HepG2 (cell line): ENCODE measurements at regions not wholly inside any gene's neighbourhood (a gene's known extent, or its start where the extent isn't known, plus 50 kb on each side); places are given as distances from the start of the nearest gene placed in this dataset.

Experiments
- ATAC-seq: fragments of 200-7000 bp; cut with Tn5 transposase; 3 replicates; pipeline ENCODE4 v1.9.1; 2020; ENCODE audit warnings: mild to moderate bottlenecking, moderate library complexity
- BruUV-seq: library from RNA; stranded (reverse); fragments of 400-500 nt; replicated peaks from 2 replicates; lab custom pipeline; 2021; lab: Mats Ljungman, UMichigan
- CTCF ChIA-PET: fragments of 300-600 bp; formaldehyde crosslinking; extraction: SDS; loops from one replicate; lab custom pipeline; 2021; ENCODE audit warnings: low total read pairs, inconsistent platforms, low intra/inter-chr PET ratio; lab: Yijun Ruan, JAX
- POLR2A ChIA-PET: fragments of 350-600 bp; sonication (Branson Sonifier 250); formaldehyde crosslinking; loops from one replicate; lab custom pipeline; 2020; ENCODE audit warnings: antibody characterized with exemption, inconsistent platforms; lab: Yijun Ruan, JAX
- DNase-seq: peaks from one replicate; pipeline ENCODE4 v3.0.0-alpha.2; 2015; ENCODE audit warnings: low spot score
- FAIRE-seq: peaks from 3 replicates; lab custom pipeline; 2011; peaks lifted over from hg19 to GRCh38; lab: Jason Lieb, UNC
- H2AFZ ChIP-seq: one replicate; pipeline ENCODE4 v1.6.1; 2011; ENCODE audit warnings: low read length, inconsistent platforms
- H3K27ac ChIP-seq: fragments of 300-600 bp; 3 replicates; pipeline ENCODE4 v1.8.0; 2011; ENCODE audit warnings: mixed run types, mild to moderate bottlenecking, mixed read lengths, low read length, inconsistent platforms; ENCODE audit not compliant: insufficient read depth; ENCODE audit errors: extremely low read length
- H3K27me3 ChIP-seq, 2 experiments: fragments of 200-600 bp in 1 of 2; 2 replicates in 1 of 2; 3 replicates in 1 of 2; pipeline versions ENCODE4 v1.6.0 to v1.8.0; 2011; ENCODE audit warnings: low read length in 2 of 2, mild to moderate bottlenecking in 2 of 2, moderate library complexity in 2 of 2, inconsistent platforms in 1 of 2; ENCODE audit not compliant: insufficient read depth in 2 of 2, control insufficient read depth in 1 of 2
- H3K36me3 ChIP-seq, 2 experiments: fragments of 200-600 bp in 1 of 2; replicated peaks in 1 of 2; 2 replicates in 1 of 2; 3 replicates in 1 of 2; pipeline versions ENCODE4 v1.5.1 to v1.8.0; 2011; ENCODE audit warnings: low read length in 2 of 2, inconsistent platforms in 1 of 2; ENCODE audit not compliant: insufficient read depth in 2 of 2, control insufficient read depth in 1 of 2
- H3K4me1 ChIP-seq: 2 replicates; pipeline ENCODE4 v1.5.1; 2012; ENCODE audit warnings: low read length, inconsistent platforms; ENCODE audit not compliant: insufficient read depth
- H3K4me2 ChIP-seq: 2 replicates; pipeline ENCODE4 v1.6.0; 2011; ENCODE audit warnings: low read depth, low read length, inconsistent platforms
- H3K4me3 ChIP-seq, 3 experiments: fragments of 200-600 bp in 1 of 3; sonication (generic), shearing (Covaris generic) in 1 of 3; replicated peaks in 1 of 3; 2 replicates each; pipeline ENCODE4 v1.5.1; 2011 to 2016; ENCODE audit warnings: low read length in 3 of 3, inconsistent platforms in 2 of 3, low read depth in 2 of 3, mild to moderate bottlenecking in 2 of 3, control low read depth in 1 of 3, mixed read lengths in 1 of 3; ENCODE audit not compliant: insufficient read depth in 1 of 3
- H3K79me2 ChIP-seq: one replicate; pipeline ENCODE4 v1.6.1; 2011; ENCODE audit warnings: low read length, inconsistent platforms; ENCODE audit not compliant: insufficient read depth
- H3K9ac ChIP-seq: 2 replicates; pipeline ENCODE4 v1.6.0; 2011; ENCODE audit warnings: mild to moderate bottlenecking, low read depth, low read length, inconsistent platforms; ENCODE audit not compliant: insufficient read depth
- H3K9me3 ChIP-seq: 2 replicates; pipeline ENCODE4 v1.5.1; 2012; ENCODE audit warnings: mild to moderate bottlenecking, low read length
- H4K20me1 ChIP-seq: 2 replicates; pipeline ENCODE4 v1.6.0; 2011; ENCODE audit warnings: inconsistent platforms, mild to moderate bottlenecking, low read length, moderate library complexity; ENCODE audit not compliant: insufficient read depth
- CCAR2 ChIP-seq: fragments of 200-400 bp; formaldehyde crosslinking; optimal IDR thresholded peaks from 2 replicates; pipeline ENCODE3; 2018; ENCODE audit warnings: low read depth, mild to moderate bottlenecking, low read length, moderate library complexity
- ERF ChIP-seq: IDR thresholded peaks from 2 replicates; pipeline ENCODE4 v1.6.1; 2018; ENCODE audit warnings: missing biosample characterization, missing genetic modification reagents
- FOSL2 ChIP-seq: sonication (generic); formaldehyde crosslinking; IDR thresholded peaks from 2 replicates; pipeline ENCODE4 v1.4.0; 2020; ENCODE audit warnings: missing genetic modification reagents
- GABPA ChIP-seq, 2 experiments: IDR thresholded peaks; 2 replicates each; pipeline ENCODE4 v1.6.1; 2011 to 2016; ENCODE audit warnings: low read depth in 2 of 2, low read length in 1 of 2, missing biosample characterization in 1 of 2, missing genetic modification characterization in 1 of 2
- HOXA3 ChIP-seq: sonication (generic); formaldehyde crosslinking; IDR thresholded peaks from 2 replicates; pipeline ENCODE4 v1.5.0; 2020; ENCODE audit warnings: missing genetic modification reagents
- LCORL ChIP-seq, 2 experiments: fragments of 450-650 bp in 1 of 2; sonication (generic) in 1 of 2; formaldehyde crosslinking in 1 of 2; IDR thresholded peaks; 2 replicates each; pipeline versions ENCODE4 v1.5.0 to v1.6.1; 2017 to 2020; ENCODE audit warnings: antibody characterized with exemption in 1 of 2, missing genetic modification reagents in 1 of 2
- NCOA2 ChIP-seq: sonication (generic); formaldehyde crosslinking; IDR thresholded peaks from 2 replicates; pipeline ENCODE4 v1.8.0; 2022; ENCODE audit warnings: inconsistent platforms
- RXRB ChIP-seq: IDR thresholded peaks from 2 replicates; pipeline ENCODE4 v1.6.1; 2016; ENCODE audit warnings: borderline replicate concordance, missing genetic modification reagents, missing compliant biosample characterization
- SAFB2 ChIP-seq: sonication (generic); formaldehyde crosslinking; IDR thresholded peaks from 2 replicates; pipeline ENCODE4 v1.5.1; 2020; ENCODE audit warnings: missing genetic modification reagents, low read depth, mild to moderate bottlenecking, borderline replicate concordance
- SNRNP70 ChIP-seq: fragments of 200-400 bp; formaldehyde crosslinking; IDR thresholded peaks from 2 replicates; pipeline ENCODE4 v1.6.1; 2017; ENCODE audit warnings: mild to moderate bottlenecking, low read depth, low read length, moderate library complexity
- STAG1 ChIP-seq: sonication (generic); formaldehyde crosslinking; IDR thresholded peaks from 2 replicates; pipeline ENCODE4 v1.4.0; 2020; ENCODE audit warnings: missing genetic modification reagents
- ZNF484 ChIP-seq: sonication (generic); formaldehyde crosslinking; IDR thresholded peaks from 2 replicates; pipeline ENCODE4 v1.5.1; 2020; ENCODE audit warnings: mild to moderate bottlenecking, low read depth, missing genetic modification reagents, borderline replicate concordance
- ZNF557 ChIP-seq: sonication (generic); formaldehyde crosslinking; IDR thresholded peaks from 2 replicates; pipeline ENCODE4 v1.4.0; 2020; ENCODE audit warnings: missing genetic modification reagents
- ZNF567 ChIP-seq: sonication (generic); formaldehyde crosslinking; IDR thresholded peaks from 2 replicates; pipeline ENCODE4 v1.8.1; 2023; ENCODE audit warnings: mild to moderate bottlenecking, missing genetic modification reagents, borderline replicate concordance
- ZNF839 ChIP-seq: sonication (generic); formaldehyde crosslinking; IDR thresholded peaks from 2 replicates; pipeline ENCODE4 v1.4.0; 2020; ENCODE audit warnings: missing genetic modification reagents, mild to moderate bottlenecking, borderline replicate concordance
- WGBS: methylation state at CpG from one replicate; pipeline ENCODE4 v1.1.6; 2017; ENCODE audit warnings: low lambda C conversion rate; 5-methylcytosine and 5-hydroxymethylcytosine counted together
- in situ Hi-C: cut with HindIII; loops from 2 replicates; pipeline ENCODE4 v1.10.0; 2017; ENCODE audit warnings: low pct_unique_long_range_greater_than_20kb; ENCODE audit not compliant: extremely low pct_ligation_motif_present
- intact Hi-C: fragments of 100-400 bp; cut with micrococcal nuclease; formaldehyde crosslinking; loops from one replicate; pipeline ENCODE4 v1.10.0; 2022; ENCODE audit not compliant: unreplicated experiment
- TF ChIP-seq, protein P1 (sequence below): sonication (generic); formaldehyde crosslinking; IDR thresholded peaks from 2 replicates; pipeline ENCODE4 v1.4.0; 2020; ENCODE audit warnings: mild to moderate bottlenecking, missing genetic modification reagents
- TF ChIP-seq, protein P2 (sequence below): sonication (generic); formaldehyde crosslinking; IDR thresholded peaks from 2 replicates; pipeline ENCODE4 v1.5.1; 2020; ENCODE audit warnings: mild to moderate bottlenecking, missing genetic modification reagents, moderate library complexity
- TF ChIP-seq, protein P3 (sequence below): sonication (generic); formaldehyde crosslinking; IDR thresholded peaks from 2 replicates; pipeline ENCODE4 v1.4.0; 2020; ENCODE audit warnings: missing genetic modification reagents

DNA sequence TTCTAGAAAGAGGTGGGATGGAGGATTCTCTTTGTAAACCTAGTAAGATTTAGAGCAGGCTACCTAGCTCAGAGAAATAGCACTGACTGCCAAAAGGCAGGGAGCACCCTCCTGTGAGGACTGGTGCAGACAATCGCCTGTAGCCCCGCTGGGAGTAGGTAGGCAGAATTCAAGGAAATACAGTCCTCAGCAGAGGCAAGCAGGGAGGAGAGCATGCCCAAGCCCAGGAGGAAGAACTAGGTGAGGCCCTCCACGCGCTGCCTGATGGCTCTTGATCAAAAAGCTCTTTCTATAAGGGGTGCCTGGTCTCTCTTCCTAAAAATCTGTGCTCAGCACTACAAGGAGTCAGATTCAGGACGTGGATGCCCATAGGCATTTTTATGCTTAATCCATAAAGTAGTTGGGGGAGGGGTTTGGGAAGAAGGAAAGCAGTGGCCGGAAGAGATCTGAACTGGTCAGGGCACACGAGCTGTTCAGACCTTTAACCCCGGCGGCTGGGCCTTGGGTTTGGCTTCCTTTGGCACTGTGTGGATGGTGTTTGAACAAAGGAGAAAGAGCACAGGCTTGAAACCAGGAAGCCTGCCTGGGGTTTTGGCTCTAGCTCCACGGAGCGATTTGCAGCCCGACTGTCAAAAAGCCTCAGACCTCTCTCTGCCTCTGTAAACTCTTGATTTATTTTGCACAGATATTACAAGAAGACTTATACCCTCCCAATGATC, 320.6 kb downstream of the FOXO1 start:
- POLR2A ChIA-PET: interaction anchor here (1.2 to 2.0 kb wide), 3 partner anchors 9 to 14 kb away, joined by 3 to 23 read pairs (median 4); no protein-coding TSS in a partner anchor
- FAIRE-seq (peak; percentile 49), ATAC-seq (peak; percentile 92), DNase-seq (peak; percentile 79)
- no TSS peak for BruUV-seq
- peak overlapping the region; percentile 35 for H3K9ac ChIP-seq
- H3K79me2 ChIP-seq: no peaks in the 10 kb centered on the region
- no peaks in the 10 kb centered on the region for H3K9me3 ChIP-seq
- H3K4me3 ChIP-seq: peak overlapping the region in 2 of 3 experiments; percentile 22 to 36; a peak in 2 of 6 replicates
- no peak overlapping the region for H2AFZ ChIP-seq
- H3K4me2 ChIP-seq: peak overlapping the region; percentile 62
- no peaks in the 10 kb centered on the region for H4K20me1 ChIP-seq
- in situ Hi-C loops: no loop called here
- CTCF ChIA-PET: no interaction called here
- intact Hi-C loops: loop anchor here (5.0 kb wide), 1 partner anchor 56 kb away; no protein-coding TSS in a partner anchor
- H3K27me3 ChIP-seq: no peaks in the 10 kb centered on the region
- peak overlapping the region; percentile 68 for H3K27ac ChIP-seq
- H3K4me1 ChIP-seq: peaks cover 85% of the 10 kb centered on the region
- 25% methylated on average over 10 of the region's 12 CpGs for WGBS
- H3K36me3 ChIP-seq: no peaks in the 10 kb centered on the region
- TF ChIP-seq FOSL2 (CRISPR knock-in tag) (peak; percentile 19; the same call in 1 of the 2 replicates), ERF (CRISPR knock-in tag) (0 out of 2 replicates have a peak, but pooled peaks have one; percentile 21), CCAR2 (peak; percentile 14), HOXA3 (CRISPR knock-in tag) (peak; percentile 71), SNRNP70 (no peak), GABPA (IDR thresholded peaks at IDR 0.05; ENCODE audit: low read depth, low read length) (no peak), GABPA (CRISPR knock-in tag; IDR thresholded peaks at IDR 0.05; ENCODE audit: low read depth) (peak; percentile 64), ZNF484 (CRISPR knock-in tag) (no peak), STAG1 (CRISPR knock-in tag) (peak; percentile 8; the same call in 1 of the 2 replicates), LCORL (IDR thresholded peaks at IDR 0.05) (no peak), LCORL (CRISPR knock-in tag; IDR thresholded peaks at IDR 0.05) (peak; percentile 29; the same call in 1 of the 2 replicates), ZNF839 (no peak), SAFB2 (CRISPR knock-in tag) (no peak), ZNF567 (no peak), ZNF557 (no peak), NCOA2 (no peak), RXRB (CRISPR knock-in tag) (peak; percentile 71)
- TF ChIP-seq, protein P1, sequence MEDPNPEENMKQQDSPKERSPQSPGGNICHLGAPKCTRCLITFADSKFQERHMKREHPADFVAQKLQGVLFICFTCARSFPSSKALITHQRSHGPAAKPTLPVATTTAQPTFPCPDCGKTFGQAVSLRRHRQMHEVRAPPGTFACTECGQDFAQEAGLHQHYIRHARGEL (CRISPR knock-in tag): no peak
- TF ChIP-seq, protein P2, sequence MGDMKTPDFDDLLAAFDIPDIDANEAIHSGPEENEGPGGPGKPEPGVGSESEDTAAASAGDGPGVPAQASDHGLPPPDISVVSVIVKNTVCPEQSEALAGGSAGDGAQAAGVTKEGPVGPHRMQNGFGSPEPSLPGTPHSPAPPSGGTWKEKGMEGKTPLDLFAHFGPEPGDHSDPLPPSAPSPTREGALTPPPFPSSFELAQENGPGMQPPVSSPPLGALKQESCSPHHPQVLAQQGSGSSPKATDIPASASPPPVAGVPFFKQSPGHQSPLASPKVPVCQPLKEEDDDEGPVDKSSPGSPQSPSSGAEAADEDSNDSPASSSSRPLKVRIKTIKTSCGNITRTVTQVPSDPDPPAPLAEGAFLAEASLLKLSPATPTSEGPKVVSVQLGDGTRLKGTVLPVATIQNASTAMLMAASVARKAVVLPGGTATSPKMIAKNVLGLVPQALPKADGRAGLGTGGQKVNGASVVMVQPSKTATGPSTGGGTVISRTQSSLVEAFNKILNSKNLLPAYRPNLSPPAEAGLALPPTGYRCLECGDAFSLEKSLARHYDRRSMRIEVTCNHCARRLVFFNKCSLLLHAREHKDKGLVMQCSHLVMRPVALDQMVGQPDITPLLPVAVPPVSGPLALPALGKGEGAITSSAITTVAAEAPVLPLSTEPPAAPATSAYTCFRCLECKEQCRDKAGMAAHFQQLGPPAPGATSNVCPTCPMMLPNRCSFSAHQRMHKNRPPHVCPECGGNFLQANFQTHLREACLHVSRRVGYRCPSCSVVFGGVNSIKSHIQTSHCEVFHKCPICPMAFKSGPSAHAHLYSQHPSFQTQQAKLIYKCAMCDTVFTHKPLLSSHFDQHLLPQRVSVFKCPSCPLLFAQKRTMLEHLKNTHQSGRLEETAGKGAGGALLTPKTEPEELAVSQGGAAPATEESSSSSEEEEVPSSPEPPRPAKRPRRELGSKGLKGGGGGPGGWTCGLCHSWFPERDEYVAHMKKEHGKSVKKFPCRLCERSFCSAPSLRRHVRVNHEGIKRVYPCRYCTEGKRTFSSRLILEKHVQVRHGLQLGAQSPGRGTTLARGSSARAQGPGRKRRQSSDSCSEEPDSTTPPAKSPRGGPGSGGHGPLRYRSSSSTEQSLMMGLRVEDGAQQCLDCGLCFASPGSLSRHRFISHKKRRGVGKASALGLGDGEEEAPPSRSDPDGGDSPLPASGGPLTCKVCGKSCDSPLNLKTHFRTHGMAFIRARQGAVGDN (CRISPR knock-in tag): peak; percentile 61
- TF ChIP-seq, protein P3, sequence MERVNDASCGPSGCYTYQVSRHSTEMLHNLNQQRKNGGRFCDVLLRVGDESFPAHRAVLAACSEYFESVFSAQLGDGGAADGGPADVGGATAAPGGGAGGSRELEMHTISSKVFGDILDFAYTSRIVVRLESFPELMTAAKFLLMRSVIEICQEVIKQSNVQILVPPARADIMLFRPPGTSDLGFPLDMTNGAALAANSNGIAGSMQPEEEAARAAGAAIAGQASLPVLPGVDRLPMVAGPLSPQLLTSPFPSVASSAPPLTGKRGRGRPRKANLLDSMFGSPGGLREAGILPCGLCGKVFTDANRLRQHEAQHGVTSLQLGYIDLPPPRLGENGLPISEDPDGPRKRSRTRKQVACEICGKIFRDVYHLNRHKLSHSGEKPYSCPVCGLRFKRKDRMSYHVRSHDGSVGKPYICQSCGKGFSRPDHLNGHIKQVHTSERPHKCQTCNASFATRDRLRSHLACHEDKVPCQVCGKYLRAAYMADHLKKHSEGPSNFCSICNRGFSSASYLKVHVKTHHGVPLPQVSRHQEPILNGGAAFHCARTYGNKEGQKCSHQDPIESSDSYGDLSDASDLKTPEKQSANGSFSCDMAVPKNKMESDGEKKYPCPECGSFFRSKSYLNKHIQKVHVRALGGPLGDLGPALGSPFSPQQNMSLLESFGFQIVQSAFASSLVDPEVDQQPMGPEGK: peak; percentile 13; the same call in 1 of the 2 replicates
